Stimulated activated CD8-positive, alpha-beta memory T cell treated with anti-CD3 and anti-CD28 coated beads, Interleukin-12 subunit alpha, Interleukin-12 subunit beta, amount 100 ng/mL, for 24 hours (primary cell): ENCODE measurements at regions not wholly inside any gene's neighbourhood (a gene's known extent, or its start where the extent isn't known, plus 50 kb on each side); places are given as distances from the start of the nearest gene placed in this dataset.
"Not testable (repeated sequence)": the region's sequence is repeated elsewhere in the genome, so short reads cannot be mapped to it uniquely, and the experiment has no call there.

Experiments used
- DNase-seq: peaks from one replicate; pipeline ENCODE4 v3.0.0-alpha.2; 2020; ENCODE audit errors: extremely low read depth

- no peak for DNase-seq
These were observed 53.5 kb downstream of the TEX51 start for GRCh38 chr2:126952216-126952615.

- DNase-seq = no peak
These were observed 54.8 kb downstream of the TEX51 start for GRCh38 chr2:126953483-126953882.

- DNase-seq = no peak
These were observed 56.1 kb downstream of the TEX51 start for GRCh38 chr2:126954831-126955230.

- DNase-seq = not testable (repeated sequence)
These were observed 58.1 kb downstream of the TEX51 start for GRCh38 chr2:126956773-126957172.

- DNase-seq = no peak
These were observed 64.7 kb downstream of the TEX51 start for GRCh38 chr2:126963390-126963789.

- DNase-seq = no peak
These were observed 67.9 kb downstream of the TEX51 start for GRCh38 chr2:126966601-126967000.

GRCh38 chr2:126970583-126970982, 71.9 kb downstream of the TEX51 start:
- DNase-seq = no peak

GRCh38 chr2:126971162-126971480, 72.4 kb downstream of the TEX51 start:
- DNase-seq = no peak

- DNase-seq = peak; percentile 36
These were observed 73.0 kb downstream of the TEX51 start for GRCh38 chr2:126971481-126972278.

- DNase-seq = no peak
These were observed 73.6 kb downstream of the TEX51 start for GRCh38 chr2:126972279-126972626.

- no peak for DNase-seq
These were observed 75.1 kb downstream of the TEX51 start for GRCh38 chr2:126973745-126974144.

GRCh38 chr2:126975671-126976655, 77.3 kb downstream of the TEX51 start:
- DNase-seq = no peak

- no peak for DNase-seq
These were observed 78.1 kb downstream of the TEX51 start for GRCh38 chr2:126976721-126977328.

GRCh38 chr2:126978333-126978732, 79.6 kb downstream of the TEX51 start:
- no peak for DNase-seq

- no peak for DNase-seq
These were observed 80.6 kb downstream of the TEX51 start for GRCh38 chr2:126979039-126980003.

- no peak for DNase-seq
These were observed 82.8 kb downstream of the TEX51 start for GRCh38 chr2:126981476-126981875.

GRCh38 chr2:126982935-126983334, 84.2 kb downstream of the TEX51 start:
- no peak for DNase-seq

GRCh38 chr2:126986631-126987187, 88.0 kb downstream of the TEX51 start:
- DNase-seq = no peak

GRCh38 chr2:126988482-126988881, 89.8 kb downstream of the TEX51 start:
- DNase-seq = no peak

GRCh38 chr2:126989064-126989463, 90.4 kb downstream of the TEX51 start:
- DNase-seq = not testable (repeated sequence)

- DNase-seq = no peak
These were observed 91.5 kb downstream of the TEX51 start for GRCh38 chr2:126990200-126990599.
